Neural crest cell (in vitro differentiated cells): ENCODE measurements at regions not wholly inside any gene's neighbourhood (a gene's known extent, or its start where the extent isn't known, plus 50 kb on each side); places are given as distances from the start of the nearest gene placed in this dataset.

Experiments used
- DNase-seq: peaks from one replicate; pipeline ENCODE4 v3.0.0; 2021; ENCODE audit warnings: low read depth, mixed read lengths, low spot score
- H3K27ac Mint-ChIP-seq: one replicate; pipeline ENCODE4 v1.8.0; 2021; ENCODE audit warnings: mild to moderate bottlenecking, mixed read lengths; ENCODE audit not compliant: unreplicated experiment
- H3K27me3 Mint-ChIP-seq: 2 replicates; pipeline ENCODE4 v1.8.0; 2021; ENCODE audit warnings: low read depth, mild to moderate bottlenecking, mixed read lengths
- H3K36me3 Mint-ChIP-seq: 2 replicates; pipeline ENCODE4 v1.8.0; 2021; ENCODE audit warnings: low read depth, mild to moderate bottlenecking, mixed read lengths
- H3K4me1 Mint-ChIP-seq: 2 replicates; pipeline ENCODE4 v1.8.0; 2021; ENCODE audit warnings: mixed read lengths
- H3K4me3 Mint-ChIP-seq: one replicate; pipeline ENCODE4 v1.8.0; 2021; ENCODE audit warnings: mild to moderate bottlenecking, mixed read lengths
- H3K9me3 Mint-ChIP-seq: 2 replicates; pipeline ENCODE4 v1.8.0; 2021; ENCODE audit warnings: mixed read lengths
- TF ChIP-seq, protein P1 (sequence below): fragments of 200-600 bp; sonication (generic); conservative IDR thresholded peaks from 2 replicates; pipeline ENCODE4 v1.5.0; 2021; ENCODE audit warnings: antibody characterized with exemption, mild to moderate bottlenecking

DNA sequence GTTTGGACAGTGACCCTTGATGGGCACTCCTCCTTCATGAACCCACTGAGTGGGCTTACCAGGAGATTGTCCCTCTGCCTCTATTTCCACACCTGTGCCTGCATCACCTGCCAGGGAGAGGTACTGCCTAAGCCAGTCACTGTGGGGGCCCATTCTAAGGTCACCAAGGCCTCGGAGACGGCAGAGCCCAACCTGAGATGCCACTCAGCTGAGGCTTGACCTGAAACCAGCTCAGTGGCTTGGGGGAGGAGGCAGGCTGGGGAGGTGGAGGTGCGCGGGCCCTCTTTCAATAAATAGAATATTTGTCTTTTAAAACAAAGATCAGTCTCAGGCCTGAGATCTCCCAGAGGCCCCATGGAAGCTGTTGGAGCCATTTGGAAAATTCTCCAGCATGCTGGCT is 84.5 kb downstream of the DHCR7 start:
- Mint-ChIP-seq H3K9me3 (peaks cover 6% of the 10 kb centered on the region), H3K27ac (no peak overlapping the region), H3K4me3 (no peak overlapping the region), H3K4me1 (no peaks in the 10 kb centered on the region), H3K36me3 (no peaks in the 10 kb centered on the region), H3K27me3 (peaks cover 8% of the 10 kb centered on the region)
- DNase-seq = no peak
- TF ChIP-seq, protein P1, sequence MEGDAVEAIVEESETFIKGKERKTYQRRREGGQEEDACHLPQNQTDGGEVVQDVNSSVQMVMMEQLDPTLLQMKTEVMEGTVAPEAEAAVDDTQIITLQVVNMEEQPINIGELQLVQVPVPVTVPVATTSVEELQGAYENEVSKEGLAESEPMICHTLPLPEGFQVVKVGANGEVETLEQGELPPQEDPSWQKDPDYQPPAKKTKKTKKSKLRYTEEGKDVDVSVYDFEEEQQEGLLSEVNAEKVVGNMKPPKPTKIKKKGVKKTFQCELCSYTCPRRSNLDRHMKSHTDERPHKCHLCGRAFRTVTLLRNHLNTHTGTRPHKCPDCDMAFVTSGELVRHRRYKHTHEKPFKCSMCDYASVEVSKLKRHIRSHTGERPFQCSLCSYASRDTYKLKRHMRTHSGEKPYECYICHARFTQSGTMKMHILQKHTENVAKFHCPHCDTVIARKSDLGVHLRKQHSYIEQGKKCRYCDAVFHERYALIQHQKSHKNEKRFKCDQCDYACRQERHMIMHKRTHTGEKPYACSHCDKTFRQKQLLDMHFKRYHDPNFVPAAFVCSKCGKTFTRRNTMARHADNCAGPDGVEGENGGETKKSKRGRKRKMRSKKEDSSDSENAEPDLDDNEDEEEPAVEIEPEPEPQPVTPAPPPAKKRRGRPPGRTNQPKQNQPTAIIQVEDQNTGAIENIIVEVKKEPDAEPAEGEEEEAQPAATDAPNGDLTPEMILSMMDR = no peak

DNA sequence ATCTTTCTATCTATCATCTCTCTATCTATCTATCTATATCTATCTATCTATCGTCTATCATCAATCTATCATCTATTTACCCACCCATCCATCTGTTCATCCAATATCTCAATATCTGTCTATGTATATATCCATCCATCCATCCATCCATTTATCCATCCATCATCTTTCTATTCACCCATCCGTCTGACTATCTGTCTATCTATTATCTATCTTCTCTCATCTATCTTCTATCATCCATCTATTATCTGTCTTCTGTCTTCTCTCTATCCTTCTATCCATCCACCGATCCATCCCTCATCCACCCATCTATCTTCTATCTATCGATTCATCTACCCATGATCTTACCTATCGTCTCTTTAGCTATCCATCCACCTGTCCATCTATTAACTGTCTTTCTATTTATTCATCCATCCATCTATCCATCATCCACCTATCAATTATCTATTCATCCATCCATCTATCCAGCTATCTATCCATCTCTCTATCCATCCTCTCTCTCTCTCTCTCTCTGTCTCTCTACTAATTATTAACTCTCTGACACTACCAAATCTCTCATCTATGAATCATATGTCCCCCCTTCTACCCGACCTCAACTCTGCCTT is 89.1 kb downstream of the DHCR7 start:
- H3K4me3 Mint-ChIP-seq = no peak overlapping the region
- H3K27ac Mint-ChIP-seq = no peak overlapping the region
- H3K27me3 Mint-ChIP-seq = peaks cover 9% of the 10 kb centered on the region
- H3K9me3 Mint-ChIP-seq = peaks cover 6% of the 10 kb centered on the region
- no peak for DNase-seq
- no peaks in the 10 kb centered on the region for H3K4me1 Mint-ChIP-seq
- no peaks in the 10 kb centered on the region for H3K36me3 Mint-ChIP-seq
- TF ChIP-seq, protein P1 = no peak

DNA sequence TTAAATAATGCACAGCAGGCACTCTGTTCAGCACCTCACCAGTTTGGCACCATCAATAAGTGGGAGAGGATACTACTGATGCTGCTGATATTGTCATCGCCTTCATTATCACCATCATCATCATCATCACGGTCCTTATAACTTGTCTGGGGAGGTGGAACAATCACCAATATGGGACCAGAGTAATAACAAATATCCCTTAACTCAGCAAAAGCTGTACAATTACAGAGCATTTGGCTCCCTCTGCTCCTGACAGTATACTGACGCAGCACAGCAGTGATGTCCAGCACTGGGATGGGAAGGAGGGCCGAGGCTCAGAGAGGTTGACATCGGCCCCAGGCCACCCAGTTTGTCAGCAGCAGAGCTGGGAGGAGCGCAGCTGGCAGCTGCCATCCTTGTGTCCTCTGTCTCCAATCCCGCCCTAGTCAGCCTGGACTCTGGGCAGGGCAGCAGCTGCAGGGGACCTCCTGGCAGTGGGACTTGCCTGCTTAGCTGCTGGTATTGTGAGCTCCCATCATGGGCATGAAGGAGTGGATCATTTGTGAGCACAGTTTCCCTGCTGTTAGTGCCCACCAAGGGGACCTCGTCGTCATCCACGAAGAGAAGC is 90.0 kb downstream of the DHCR7 start:
- no peak for DNase-seq
- peaks cover 6% of the 10 kb centered on the region for H3K9me3 Mint-ChIP-seq
- H3K27ac Mint-ChIP-seq = no peak overlapping the region
- H3K27me3 Mint-ChIP-seq = peaks cover 13% of the 10 kb centered on the region
- no peaks in the 10 kb centered on the region for H3K4me1 Mint-ChIP-seq
- H3K4me3 Mint-ChIP-seq = no peak overlapping the region
- TF ChIP-seq, protein P1 = no peak
- H3K36me3 Mint-ChIP-seq = no peaks in the 10 kb centered on the region

DNA sequence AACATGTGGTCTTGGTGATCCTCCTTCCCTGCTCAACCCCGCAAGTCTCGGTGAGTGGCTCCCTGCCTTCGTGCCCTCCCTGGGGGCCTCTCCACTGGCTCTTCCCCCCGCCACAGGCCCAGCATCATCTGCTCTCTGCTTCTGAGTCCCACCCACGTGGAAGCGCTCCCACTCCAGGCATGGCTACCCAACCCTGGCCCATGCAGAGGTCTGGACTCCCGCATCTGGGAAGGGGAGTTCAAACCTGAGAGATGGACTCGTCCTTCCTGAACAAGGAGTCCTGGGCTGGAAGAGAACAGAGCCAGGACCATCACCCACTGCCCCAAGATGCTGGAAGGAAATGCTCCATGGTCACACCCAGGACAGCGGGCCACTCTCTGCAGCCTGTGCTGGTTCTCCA is 90.8 kb downstream of the DHCR7 start:
- TF ChIP-seq, protein P1 = no peak
- Mint-ChIP-seq H3K4me3 (no peak overlapping the region), H3K27ac (no peak overlapping the region), H3K4me1 (no peaks in the 10 kb centered on the region), H3K36me3 (no peaks in the 10 kb centered on the region), H3K27me3 (peaks cover 17% of the 10 kb centered on the region), H3K9me3 (peaks cover 6% of the 10 kb centered on the region)
- no peak for DNase-seq

DNA sequence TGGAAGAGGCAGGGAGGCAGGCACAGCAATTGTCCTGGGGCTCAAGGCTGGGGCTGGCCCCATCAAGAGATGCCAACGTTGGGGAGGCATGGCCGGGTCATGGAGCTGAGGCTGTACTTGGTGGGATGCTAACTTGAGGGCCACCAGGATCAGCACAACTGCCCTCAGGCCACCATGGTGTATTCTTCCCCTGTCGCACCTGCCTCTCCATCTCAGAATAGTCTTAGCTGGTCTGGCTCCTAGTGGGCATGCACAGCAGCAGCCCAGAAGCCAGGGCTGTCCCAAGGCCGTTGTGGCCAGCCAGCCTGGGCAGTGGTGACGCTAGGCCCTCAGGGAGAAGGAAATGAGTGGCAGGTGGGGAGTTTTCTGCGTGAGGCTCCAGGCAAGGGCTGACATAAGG is 91.3 kb downstream of the DHCR7 start:
- H3K36me3 Mint-ChIP-seq = no peaks in the 10 kb centered on the region
- no peak overlapping the region for H3K4me3 Mint-ChIP-seq
- H3K27me3 Mint-ChIP-seq = peaks cover 17% of the 10 kb centered on the region
- no peaks in the 10 kb centered on the region for H3K4me1 Mint-ChIP-seq
- TF ChIP-seq, protein P1 = no peak
- H3K27ac Mint-ChIP-seq = no peak overlapping the region
- peaks cover 6% of the 10 kb centered on the region for H3K9me3 Mint-ChIP-seq
- DNase-seq = no peak
